MCF 10A (cell line): ENCODE measurements at regions not wholly inside any gene's neighbourhood (a gene's known extent, or its start where the extent isn't known, plus 50 kb on each side); places are given as distances from the start of the nearest gene placed in this dataset.

Source experiments
- BruUV-seq: library from RNA; stranded (reverse); fragments of 400-500 nt; replicated peaks from 2 replicates; lab custom pipeline; 2021; lab: Mats Ljungman, UMichigan
- CTCF ChIA-PET: fragments of 300-600 bp; sonication (Branson Sonifier 250); formaldehyde crosslinking; extraction: SDS; loops from one replicate; lab custom pipeline; 2021; ENCODE audit warnings: antibody characterized with exemption, inconsistent platforms; lab: Yijun Ruan, JAX
- POLR2A ChIA-PET: fragments of 300-600, 350-650 bp; sonication (Branson Sonifier 250); formaldehyde crosslinking; extraction: SDS; loops from one replicate; lab custom pipeline; 2020; ENCODE audit warnings: antibody characterized with exemption, inconsistent platforms; lab: Yijun Ruan, JAX
- DNase-seq: peaks from one replicate; pipeline ENCODE4 v3.0.0-alpha.2; 2018; ENCODE audit not compliant: unreplicated experiment
- H3K27ac Mint-ChIP-seq: one replicate; pipeline ENCODE4 v1.8.0; 2022; ENCODE audit warnings: mild to moderate bottlenecking, low read depth, mixed read lengths; ENCODE audit not compliant: unreplicated experiment
- H3K27me3 Mint-ChIP-seq: one replicate; pipeline ENCODE4 v1.8.0; 2022; ENCODE audit warnings: mixed read lengths; ENCODE audit not compliant: insufficient read depth, unreplicated experiment
- H3K36me3 Mint-ChIP-seq: one replicate; pipeline ENCODE4 v1.8.0; 2022; ENCODE audit warnings: mild to moderate bottlenecking, moderate library complexity, mixed read lengths; ENCODE audit not compliant: insufficient read depth, unreplicated experiment
- H3K4me1 Mint-ChIP-seq: one replicate; pipeline ENCODE4 v1.8.0; 2022; ENCODE audit warnings: mixed read lengths; ENCODE audit not compliant: insufficient read depth, unreplicated experiment
- H3K4me3 Mint-ChIP-seq: one replicate; pipeline ENCODE4 v1.8.0; 2022; ENCODE audit warnings: mild to moderate bottlenecking, moderate library complexity, mixed read lengths; ENCODE audit not compliant: unreplicated experiment
- H3K9me3 Mint-ChIP-seq: one replicate; pipeline ENCODE4 v1.8.0; 2022; ENCODE audit warnings: mixed read lengths; ENCODE audit not compliant: unreplicated experiment
- intact Hi-C: fragments of 100-400 bp; cut with micrococcal nuclease; formaldehyde crosslinking; loops from 2 replicates; pipeline ENCODE4 v1.14.1; 2022
- TF ChIP-seq, protein P1 (sequence below): fragments of 200-600 bp; IDR thresholded peaks from one replicate; pipeline ENCODE4 v1.8.0; 2022; ENCODE audit warnings: antibody characterized with exemption, mild to moderate bottlenecking; ENCODE audit not compliant: unreplicated experiment

DNA sequence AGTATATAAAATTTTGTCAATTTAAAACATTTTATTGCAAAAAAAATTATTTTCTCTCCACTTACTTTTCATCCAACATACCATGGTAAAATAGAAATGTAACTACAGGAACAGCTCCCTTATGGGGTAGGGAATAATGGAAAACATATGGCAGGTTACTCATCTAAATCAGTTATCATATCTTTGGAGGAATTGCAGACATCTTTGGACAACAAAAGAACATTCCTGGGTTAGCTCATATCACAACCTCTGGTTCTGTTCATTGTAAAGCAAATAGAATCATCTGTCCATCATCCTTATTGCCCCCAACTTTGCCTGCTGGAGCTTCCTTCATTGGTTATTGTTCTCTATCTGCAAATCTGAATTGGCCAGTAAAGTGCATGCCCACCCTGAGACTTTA lies 387.5 kb upstream of the GRID2 start:
- intact Hi-C loops = no loop called here
- POLR2A ChIA-PET = no interaction called here
- Mint-ChIP-seq H3K27me3 (no peaks in the 10 kb centered on the region), H3K4me1 (no peaks in the 10 kb centered on the region), H3K9me3 (no peaks in the 10 kb centered on the region), H3K27ac (no peak overlapping the region), H3K36me3 (no peaks in the 10 kb centered on the region), H3K4me3 (no peak overlapping the region)
- TF ChIP-seq, protein P1, sequence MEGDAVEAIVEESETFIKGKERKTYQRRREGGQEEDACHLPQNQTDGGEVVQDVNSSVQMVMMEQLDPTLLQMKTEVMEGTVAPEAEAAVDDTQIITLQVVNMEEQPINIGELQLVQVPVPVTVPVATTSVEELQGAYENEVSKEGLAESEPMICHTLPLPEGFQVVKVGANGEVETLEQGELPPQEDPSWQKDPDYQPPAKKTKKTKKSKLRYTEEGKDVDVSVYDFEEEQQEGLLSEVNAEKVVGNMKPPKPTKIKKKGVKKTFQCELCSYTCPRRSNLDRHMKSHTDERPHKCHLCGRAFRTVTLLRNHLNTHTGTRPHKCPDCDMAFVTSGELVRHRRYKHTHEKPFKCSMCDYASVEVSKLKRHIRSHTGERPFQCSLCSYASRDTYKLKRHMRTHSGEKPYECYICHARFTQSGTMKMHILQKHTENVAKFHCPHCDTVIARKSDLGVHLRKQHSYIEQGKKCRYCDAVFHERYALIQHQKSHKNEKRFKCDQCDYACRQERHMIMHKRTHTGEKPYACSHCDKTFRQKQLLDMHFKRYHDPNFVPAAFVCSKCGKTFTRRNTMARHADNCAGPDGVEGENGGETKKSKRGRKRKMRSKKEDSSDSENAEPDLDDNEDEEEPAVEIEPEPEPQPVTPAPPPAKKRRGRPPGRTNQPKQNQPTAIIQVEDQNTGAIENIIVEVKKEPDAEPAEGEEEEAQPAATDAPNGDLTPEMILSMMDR = no peak
- CTCF ChIA-PET = interaction anchor here (0.6 to 0.8 kb wide), 2 partner anchors 82 to 349 kb away, joined by 3 to 4 read pairs; no protein-coding TSS in a partner anchor
- BruUV-seq = no TSS peak
- DNase-seq = no peak

- H3K9me3 Mint-ChIP-seq = no peaks in the 10 kb centered on the region
- CTCF ChIA-PET = no interaction called here
Observed at GRCh38 chr4:91924625-91925024, 379.1 kb upstream of the GRID2 start.

GRCh38 chr4:91935217-91935616 lies 368.5 kb upstream of the GRID2 start:
- DNase-seq = no peak
- no peaks in the 10 kb centered on the region for H3K27me3 Mint-ChIP-seq
- POLR2A ChIA-PET = no interaction called here
- no TSS peak for BruUV-seq
- intact Hi-C loops = no loop called here
- no peaks in the 10 kb centered on the region for H3K9me3 Mint-ChIP-seq
- no peaks in the 10 kb centered on the region for H3K36me3 Mint-ChIP-seq
- H3K4me3 Mint-ChIP-seq = no peak overlapping the region
- H3K4me1 Mint-ChIP-seq = no peaks in the 10 kb centered on the region
- no peak overlapping the region for H3K27ac Mint-ChIP-seq
- TF ChIP-seq, protein P1 = no peak
- CTCF ChIA-PET = no interaction called here

More at GRCh38 chr4:91924625-91925024, 379.1 kb upstream of the GRID2 start:
- POLR2A ChIA-PET = no interaction called here
- no TSS peak for BruUV-seq
- Mint-ChIP-seq H3K4me1 (no peaks in the 10 kb centered on the region), H3K36me3 (no peaks in the 10 kb centered on the region), H3K27me3 (no peaks in the 10 kb centered on the region), H3K27ac (no peak overlapping the region), H3K4me3 (no peak overlapping the region)
- intact Hi-C loops = no loop called here
- TF ChIP-seq, protein P1 = no peak
- no peak for DNase-seq

DNA sequence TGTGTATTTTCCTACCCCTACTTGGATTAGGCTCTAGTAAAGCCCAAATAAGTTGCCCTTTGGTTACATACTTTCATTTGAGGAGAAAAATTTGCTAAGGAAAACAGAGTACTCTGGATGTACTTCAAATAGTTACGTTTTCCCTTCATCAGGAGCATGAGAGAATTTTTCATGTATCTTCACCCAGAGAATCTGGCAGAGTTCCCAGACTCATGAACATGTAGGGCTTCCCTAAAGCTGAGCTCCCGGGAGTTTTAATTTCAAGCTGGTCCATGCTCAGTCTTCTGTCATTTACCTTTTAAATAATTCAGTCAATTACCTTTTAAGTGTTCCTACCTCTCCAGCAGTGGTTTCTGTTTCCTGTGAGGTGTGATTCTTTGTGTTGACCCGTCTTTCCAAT lies 367.5 kb upstream of the GRID2 start:
- H3K4me3 Mint-ChIP-seq = no peak overlapping the region
- ChIA-PET CTCF (no interaction called here), POLR2A (no interaction called here)
- H3K9me3 Mint-ChIP-seq = no peaks in the 10 kb centered on the region
- H3K36me3 Mint-ChIP-seq = no peaks in the 10 kb centered on the region
- H3K27me3 Mint-ChIP-seq = no peaks in the 10 kb centered on the region
- TF ChIP-seq, protein P1 = no peak
- DNase-seq = peak; percentile 31
- H3K27ac Mint-ChIP-seq = no peak overlapping the region
- intact Hi-C loops = no loop called here
- BruUV-seq = no TSS peak
- H3K4me1 Mint-ChIP-seq = no peaks in the 10 kb centered on the region
